ENCODE measurements at regions not wholly inside any gene's neighbourhood (a gene's known extent, or its start where the extent isn't known, plus 50 kb on each side); places are given as distances from the start of the nearest gene placed in this dataset.

DNA sequence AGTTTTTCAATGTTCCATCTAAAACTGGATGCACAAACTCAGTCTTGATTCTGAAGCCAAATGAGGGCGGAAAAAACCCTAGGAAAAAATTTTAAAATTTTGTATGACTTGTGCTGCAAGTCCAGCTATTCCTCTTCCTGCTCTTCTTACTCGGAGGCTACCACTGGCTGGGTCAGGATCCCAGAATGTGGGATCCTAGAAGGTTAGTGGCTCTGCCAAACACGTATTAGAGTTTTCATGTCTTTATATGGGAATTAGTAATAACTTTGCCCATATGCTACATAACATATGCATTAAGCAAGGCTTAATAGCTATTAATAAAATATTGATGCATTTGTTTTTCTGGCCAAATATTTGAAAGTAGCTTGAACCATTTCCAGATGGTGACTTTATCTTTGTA, 458.3 kb downstream of the AGTPBP1 start:
- H3K27me3 ChIP-seq: no peaks in the 10 kb centered on the region
- H3K9me3 ChIP-seq: no peaks in the 10 kb centered on the region
- H3K4me1 ChIP-seq: no peaks in the 10 kb centered on the region
- no peak for DNase-seq (ENCODE audit: low spot score in 2 of 2)
- intact Hi-C loops (cut with DNase I; ENCODE audit: low total_unique reads): no loop called here
- H3K4me3 ChIP-seq: no peak overlapping the region
- H3K27ac ChIP-seq: no peak overlapping the region
- H3K36me3 ChIP-seq: no peaks in the 10 kb centered on the region
- TF ChIP-seq, protein P1, sequence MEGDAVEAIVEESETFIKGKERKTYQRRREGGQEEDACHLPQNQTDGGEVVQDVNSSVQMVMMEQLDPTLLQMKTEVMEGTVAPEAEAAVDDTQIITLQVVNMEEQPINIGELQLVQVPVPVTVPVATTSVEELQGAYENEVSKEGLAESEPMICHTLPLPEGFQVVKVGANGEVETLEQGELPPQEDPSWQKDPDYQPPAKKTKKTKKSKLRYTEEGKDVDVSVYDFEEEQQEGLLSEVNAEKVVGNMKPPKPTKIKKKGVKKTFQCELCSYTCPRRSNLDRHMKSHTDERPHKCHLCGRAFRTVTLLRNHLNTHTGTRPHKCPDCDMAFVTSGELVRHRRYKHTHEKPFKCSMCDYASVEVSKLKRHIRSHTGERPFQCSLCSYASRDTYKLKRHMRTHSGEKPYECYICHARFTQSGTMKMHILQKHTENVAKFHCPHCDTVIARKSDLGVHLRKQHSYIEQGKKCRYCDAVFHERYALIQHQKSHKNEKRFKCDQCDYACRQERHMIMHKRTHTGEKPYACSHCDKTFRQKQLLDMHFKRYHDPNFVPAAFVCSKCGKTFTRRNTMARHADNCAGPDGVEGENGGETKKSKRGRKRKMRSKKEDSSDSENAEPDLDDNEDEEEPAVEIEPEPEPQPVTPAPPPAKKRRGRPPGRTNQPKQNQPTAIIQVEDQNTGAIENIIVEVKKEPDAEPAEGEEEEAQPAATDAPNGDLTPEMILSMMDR (IDR thresholded peaks at IDR 0.05): no peak
- TF ChIP-seq POLR2AphosphoS5 (IDR thresholded peaks at IDR 0.05) (no peak), POLR2A (IDR thresholded peaks at IDR 0.05) (no peak)

DNA sequence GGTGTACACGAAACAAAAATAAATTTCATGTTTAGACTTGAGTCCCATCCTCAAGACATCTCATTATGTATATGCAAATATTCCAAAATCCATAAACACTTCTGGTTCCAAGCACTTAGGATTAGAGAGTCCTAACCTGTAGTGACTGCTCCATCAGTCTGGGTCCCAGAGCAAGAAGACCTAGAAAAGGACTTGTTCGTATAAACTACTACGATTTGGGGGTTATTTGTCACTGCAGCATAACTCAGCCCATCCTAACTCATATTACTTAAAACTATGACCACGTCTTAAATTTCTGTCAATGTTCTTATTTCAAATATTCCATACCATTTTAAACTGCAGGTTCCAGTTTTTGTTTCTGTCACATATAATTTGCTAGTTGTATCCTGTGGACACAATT, 463.0 kb downstream of the AGTPBP1 start:
- Histone ChIP-seq H3K9me3 (no peaks in the 10 kb centered on the region), H3K36me3 (no peaks in the 10 kb centered on the region), H3K27ac (no peak overlapping the region), H3K4me3 (no peak overlapping the region), H3K4me1 (no peaks in the 10 kb centered on the region), H3K27me3 (no peaks in the 10 kb centered on the region)
- intact Hi-C loops (cut with DNase I; ENCODE audit: low total_unique reads): loop anchor here (2.0 kb wide), 1 partner anchor 26 kb away; no protein-coding TSS in a partner anchor
- DNase-seq (ENCODE audit: low spot score in 2 of 2): no peak
- TF ChIP-seq POLR2AphosphoS5 (IDR thresholded peaks at IDR 0.05) (no peak), POLR2A (IDR thresholded peaks at IDR 0.05) (no peak)
- TF ChIP-seq, protein P1 (IDR thresholded peaks at IDR 0.05): no peak

DNA sequence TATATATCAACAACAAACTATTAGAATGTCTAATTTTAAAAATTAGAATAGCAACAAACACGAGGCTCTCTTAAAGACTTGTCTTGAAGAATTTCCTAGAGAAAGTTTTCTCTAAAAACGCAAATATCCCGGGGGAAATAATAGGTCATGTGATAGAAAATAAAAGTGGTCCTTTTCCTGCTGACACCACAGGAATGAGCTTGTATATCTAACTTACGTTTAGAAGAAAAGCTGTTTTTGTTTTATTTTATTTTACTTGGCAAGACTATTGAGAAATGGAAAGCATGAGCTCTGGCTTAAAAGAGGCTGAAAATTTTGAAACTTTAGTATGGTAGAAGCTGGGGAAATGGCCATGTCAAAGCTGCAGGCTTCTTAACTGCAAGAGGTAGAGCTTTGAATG, 465.0 kb downstream of the AGTPBP1 start:
- Histone ChIP-seq H3K4me1 (no peaks in the 10 kb centered on the region), H3K27me3 (no peaks in the 10 kb centered on the region), H3K27ac (no peak overlapping the region), H3K9me3 (no peaks in the 10 kb centered on the region), H3K4me3 (no peak overlapping the region), H3K36me3 (no peaks in the 10 kb centered on the region)
- intact Hi-C loops (cut with DNase I; ENCODE audit: low total_unique reads): no loop called here
- TF ChIP-seq POLR2AphosphoS5 (IDR thresholded peaks at IDR 0.05) (no peak), POLR2A (IDR thresholded peaks at IDR 0.05) (no peak)
- TF ChIP-seq, protein P1 (IDR thresholded peaks at IDR 0.05): no peak
- DNase-seq (ENCODE audit: low spot score in 2 of 2): no peak

DNA sequence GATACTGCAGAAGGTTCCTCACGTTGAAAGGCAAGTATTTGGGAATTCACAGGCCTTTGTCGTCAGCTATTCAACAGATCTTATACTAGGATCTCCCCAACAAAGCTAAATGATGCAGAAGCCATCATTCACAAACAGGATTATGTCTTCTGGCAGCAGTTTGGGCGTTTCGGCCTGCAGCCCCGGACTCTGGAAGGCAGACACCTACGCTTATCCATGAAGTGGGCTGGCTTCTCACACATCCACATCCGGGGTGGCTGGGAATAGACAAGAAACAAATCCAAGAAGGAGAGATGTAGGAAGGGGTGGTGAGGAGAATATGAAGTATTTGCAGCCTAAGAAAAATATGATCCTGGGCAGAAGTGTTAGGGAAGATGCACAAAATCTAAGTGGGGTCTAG, 471.9 kb downstream of the AGTPBP1 start:
- H3K9me3 ChIP-seq: no peaks in the 10 kb centered on the region
- TF ChIP-seq POLR2A (IDR thresholded peaks at IDR 0.05) (no peak), POLR2AphosphoS5 (IDR thresholded peaks at IDR 0.05) (no peak)
- TF ChIP-seq, protein P1 (IDR thresholded peaks at IDR 0.05): no peak
- H3K27me3 ChIP-seq: no peaks in the 10 kb centered on the region
- no peaks in the 10 kb centered on the region for H3K4me1 ChIP-seq
- no peak overlapping the region for H3K4me3 ChIP-seq
- no peaks in the 10 kb centered on the region for H3K36me3 ChIP-seq
- H3K27ac ChIP-seq: no peak overlapping the region
- DNase-seq (ENCODE audit: low spot score in 2 of 2): no peak
- intact Hi-C loops (cut with DNase I; ENCODE audit: low total_unique reads): no loop called here

DNA sequence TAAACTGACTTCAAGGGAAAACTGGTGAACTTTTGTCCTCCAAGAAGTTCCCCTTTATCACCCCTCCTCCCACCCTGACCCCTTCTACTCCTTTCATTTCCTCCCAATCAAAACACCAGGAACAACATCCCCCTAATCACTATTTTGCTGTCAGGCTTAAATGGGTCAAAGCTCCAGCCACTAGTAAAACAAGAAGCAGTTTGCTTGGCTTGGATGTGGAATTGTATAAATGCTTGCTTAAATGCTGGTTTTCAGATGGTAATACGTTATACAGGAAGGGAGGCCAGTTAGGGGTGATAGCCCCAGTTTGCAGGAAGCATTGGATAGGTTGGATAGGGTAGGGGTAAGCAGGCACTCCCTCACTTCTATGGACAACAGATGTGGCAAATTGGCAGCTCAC, 473.6 kb downstream of the AGTPBP1 start:
- intact Hi-C loops (cut with DNase I; ENCODE audit: low total_unique reads): no loop called here
- Histone ChIP-seq H3K27ac (peak overlapping the region in 1 of 2 donors; percentile 12), H3K9me3 (no peaks in the 10 kb centered on the region), H3K27me3 (no peaks in the 10 kb centered on the region), H3K36me3 (no peaks in the 10 kb centered on the region), H3K4me1 (no peaks in the 10 kb centered on the region), H3K4me3 (no peak overlapping the region)
- TF ChIP-seq, protein P1 (IDR thresholded peaks at IDR 0.05): no peak
- TF ChIP-seq POLR2AphosphoS5 (IDR thresholded peaks at IDR 0.05) (no peak), POLR2A (IDR thresholded peaks at IDR 0.05) (no peak)
- DNase-seq (ENCODE audit: low spot score in 2 of 2): no peak

Measured in breast epithelium (tissue), 4 donors.